ENCODE measurements at regions not wholly inside any gene's neighbourhood (a gene's known extent, or its start where the extent isn't known, plus 50 kb on each side); places are given as distances from the start of the nearest gene placed in this dataset.

DNA sequence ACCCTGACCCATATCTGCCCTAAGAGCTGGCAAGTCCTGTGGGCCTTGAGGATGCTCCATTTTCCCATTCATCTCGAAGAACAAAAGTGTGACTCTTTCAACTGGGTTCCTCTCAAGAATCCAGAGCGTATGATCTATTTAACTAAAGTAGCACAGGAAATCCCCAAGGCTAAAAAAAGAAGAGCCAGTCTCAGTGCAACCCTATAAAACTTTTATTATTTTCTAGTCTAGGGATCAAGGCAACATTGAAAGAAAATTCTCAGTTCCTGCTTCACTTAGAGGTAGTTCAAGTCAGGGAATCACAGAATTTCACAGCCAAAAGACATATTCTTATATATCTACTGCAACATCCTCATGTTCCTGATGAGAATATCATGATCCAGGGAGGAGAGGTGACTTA is 51.6 kb upstream of the GRM7 start:
- TF ChIP-seq, protein P1, sequence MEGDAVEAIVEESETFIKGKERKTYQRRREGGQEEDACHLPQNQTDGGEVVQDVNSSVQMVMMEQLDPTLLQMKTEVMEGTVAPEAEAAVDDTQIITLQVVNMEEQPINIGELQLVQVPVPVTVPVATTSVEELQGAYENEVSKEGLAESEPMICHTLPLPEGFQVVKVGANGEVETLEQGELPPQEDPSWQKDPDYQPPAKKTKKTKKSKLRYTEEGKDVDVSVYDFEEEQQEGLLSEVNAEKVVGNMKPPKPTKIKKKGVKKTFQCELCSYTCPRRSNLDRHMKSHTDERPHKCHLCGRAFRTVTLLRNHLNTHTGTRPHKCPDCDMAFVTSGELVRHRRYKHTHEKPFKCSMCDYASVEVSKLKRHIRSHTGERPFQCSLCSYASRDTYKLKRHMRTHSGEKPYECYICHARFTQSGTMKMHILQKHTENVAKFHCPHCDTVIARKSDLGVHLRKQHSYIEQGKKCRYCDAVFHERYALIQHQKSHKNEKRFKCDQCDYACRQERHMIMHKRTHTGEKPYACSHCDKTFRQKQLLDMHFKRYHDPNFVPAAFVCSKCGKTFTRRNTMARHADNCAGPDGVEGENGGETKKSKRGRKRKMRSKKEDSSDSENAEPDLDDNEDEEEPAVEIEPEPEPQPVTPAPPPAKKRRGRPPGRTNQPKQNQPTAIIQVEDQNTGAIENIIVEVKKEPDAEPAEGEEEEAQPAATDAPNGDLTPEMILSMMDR (IDR thresholded peaks at IDR 0.05; ENCODE audit: extremely low read depth in 1 of 2, insufficient read depth in 1 of 2, low read depth in 1 of 2, low read length in 2 of 2): no peak
- TF ChIP-seq EZH2 (IDR thresholded peaks at IDR 0.05; ENCODE audit: borderline replicate concordance, low read depth, low read length, severe bottlenecking) (no peak), POLR2A (IDR thresholded peaks at IDR 0.05; ENCODE audit: low read depth, low read length) (no peak)

Measured in endothelial cell of umbilical vein (primary cell).